Astrocyte of the hippocampus (primary cell): ENCODE measurements at regions not wholly inside any gene's neighbourhood (a gene's known extent, or its start where the extent isn't known, plus 50 kb on each side); places are given as distances from the start of the nearest gene placed in this dataset.
"Not testable (repeated sequence)": the region's sequence is repeated elsewhere in the genome, so short reads cannot be mapped to it uniquely, and the experiment has no call there.

Source experiments
- DNase-seq: peaks from one replicate; pipeline ENCODE4 v3.0.0; 2011; ENCODE audit warnings: low read depth, low spot score

DNA sequence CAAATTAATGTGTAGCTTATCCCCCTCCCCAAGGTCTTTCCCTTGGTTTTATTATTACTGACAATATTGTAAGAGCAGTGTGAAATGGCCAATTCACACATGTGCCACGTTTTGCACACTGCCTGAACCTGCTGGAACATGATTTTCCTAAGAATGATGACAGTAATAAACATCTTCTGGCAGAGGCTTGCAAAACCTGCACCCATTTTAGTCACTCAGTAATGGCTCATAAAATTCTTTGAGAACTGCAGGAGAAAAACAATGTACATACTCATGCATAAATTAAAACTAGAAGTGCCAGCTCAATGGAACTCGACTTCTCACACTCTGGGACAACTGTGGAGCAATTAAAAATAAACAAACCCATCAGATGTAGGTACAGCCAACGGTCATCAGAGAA, 96.8 kb upstream of the POMZP3 start:
- not testable (repeated sequence) for DNase-seq

DNA sequence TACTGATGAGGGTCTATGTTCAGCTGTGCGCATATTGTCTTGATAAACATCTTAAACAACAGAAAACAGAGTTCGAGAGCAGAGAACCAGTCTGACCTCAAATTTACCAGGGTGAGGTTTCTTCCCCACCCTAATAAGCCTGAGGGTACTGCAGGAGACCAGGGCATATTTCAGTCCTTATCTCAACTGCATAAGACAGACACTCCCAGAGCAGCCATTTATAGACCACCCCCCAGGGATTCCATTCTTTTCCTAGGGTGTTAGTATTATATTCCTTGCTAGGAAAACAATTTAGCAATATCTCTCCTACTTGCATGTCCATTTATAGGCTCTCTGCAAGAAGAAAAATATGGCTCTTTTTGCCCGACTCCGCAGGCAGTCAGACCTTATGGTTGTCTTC, 89.5 kb upstream of the POMZP3 start:
- not testable (repeated sequence) for DNase-seq

DNA sequence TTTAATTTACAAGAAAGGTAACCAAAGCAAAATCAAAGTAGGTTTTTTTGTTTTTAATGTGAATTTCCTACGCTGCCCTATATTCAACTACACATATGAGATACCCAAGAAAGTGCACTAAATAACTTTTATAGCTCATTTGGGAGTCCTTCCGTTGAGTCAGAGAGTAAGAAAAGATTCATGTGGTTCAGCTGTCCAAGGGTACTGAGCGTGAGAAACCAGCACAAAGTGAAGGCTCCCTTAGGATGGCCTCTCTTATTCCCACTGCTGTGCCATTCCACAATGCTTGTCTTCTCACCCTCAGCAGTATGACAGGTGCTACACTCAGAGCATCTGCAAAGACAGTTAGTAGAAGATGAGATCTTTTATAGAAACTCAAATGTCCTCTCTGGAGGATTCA, 85.8 kb upstream of the POMZP3 start:
- not testable (repeated sequence) for DNase-seq

DNA sequence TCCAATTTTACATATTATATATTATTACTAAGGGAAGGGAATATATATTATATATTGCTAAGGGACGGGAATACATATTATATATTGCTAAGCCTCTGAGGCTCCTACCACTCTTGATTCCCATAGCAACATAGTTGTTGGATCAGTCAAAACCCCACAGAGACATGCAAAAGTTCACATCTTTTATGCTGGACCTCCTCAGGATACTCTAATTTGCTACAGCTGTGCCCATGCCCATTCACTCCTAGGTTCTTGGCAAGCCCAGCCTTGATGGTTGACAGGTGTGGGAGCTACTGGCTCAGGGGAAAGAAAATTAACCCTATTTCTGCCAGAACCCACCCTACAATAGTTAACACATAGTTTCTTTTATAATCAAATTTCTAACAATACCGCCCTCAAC, 84.6 kb upstream of the POMZP3 start:
- DNase-seq, result not testable (repeated sequence)

DNA sequence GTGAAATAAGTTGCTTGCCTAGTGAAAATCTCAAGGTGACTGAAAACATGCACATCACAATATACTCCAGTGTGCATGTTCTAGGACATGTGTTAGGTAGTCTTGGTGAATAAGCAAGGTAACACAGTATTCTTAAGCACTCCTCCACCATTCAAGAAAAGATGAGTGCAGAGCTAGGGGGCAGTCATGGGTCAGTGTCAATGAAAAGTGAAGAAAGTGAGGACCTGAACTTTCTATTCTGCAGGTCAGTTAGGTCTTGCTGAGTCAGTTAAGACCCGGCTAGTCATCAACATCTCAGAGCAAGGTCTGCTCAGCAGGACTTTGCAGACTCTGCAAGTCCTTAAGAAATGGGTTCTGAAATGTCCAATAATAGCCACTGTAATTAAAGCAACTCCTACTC, 82.6 kb upstream of the POMZP3 start:
- not testable (repeated sequence) for DNase-seq

DNA sequence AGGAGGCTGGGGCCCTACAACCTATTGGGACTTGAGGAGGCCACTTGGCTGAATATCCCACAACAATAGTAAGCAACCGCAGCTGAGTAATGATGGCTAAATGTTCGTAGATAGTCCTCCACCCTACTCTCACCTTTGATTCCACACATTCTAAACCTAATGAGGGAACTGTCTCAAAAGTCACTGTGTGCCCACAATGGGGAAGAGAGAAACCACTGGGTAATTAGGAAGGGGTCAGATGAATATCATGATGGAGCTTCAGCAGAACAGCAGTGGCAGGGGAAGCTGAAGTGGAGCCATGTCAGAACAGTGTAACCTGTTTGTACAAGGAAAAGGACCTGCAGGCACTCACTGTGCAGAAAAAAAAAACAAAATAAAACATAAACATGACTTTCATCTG, 81.4 kb upstream of the POMZP3 start:
- not testable (repeated sequence) for DNase-seq

DNA sequence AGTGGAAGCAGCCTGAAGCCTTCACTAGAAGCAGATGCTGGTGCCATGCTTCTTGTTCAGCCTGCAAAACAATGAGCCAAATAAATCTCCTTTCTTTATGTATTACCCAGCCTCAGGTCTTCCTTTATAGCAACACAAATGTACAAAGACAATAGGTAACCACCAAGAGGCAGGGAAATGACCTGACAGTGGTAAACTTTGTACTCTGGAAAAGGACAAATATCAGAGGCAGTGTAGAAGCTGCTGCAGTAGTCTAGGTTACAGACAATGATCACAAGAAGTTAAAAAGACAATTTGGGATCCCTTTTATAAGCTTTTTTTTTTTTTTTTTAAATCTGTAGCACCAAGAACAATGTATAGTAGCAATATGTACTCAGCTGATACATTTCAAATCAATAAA, 76.7 kb upstream of the POMZP3 start:
- not testable (repeated sequence) for DNase-seq

DNA sequence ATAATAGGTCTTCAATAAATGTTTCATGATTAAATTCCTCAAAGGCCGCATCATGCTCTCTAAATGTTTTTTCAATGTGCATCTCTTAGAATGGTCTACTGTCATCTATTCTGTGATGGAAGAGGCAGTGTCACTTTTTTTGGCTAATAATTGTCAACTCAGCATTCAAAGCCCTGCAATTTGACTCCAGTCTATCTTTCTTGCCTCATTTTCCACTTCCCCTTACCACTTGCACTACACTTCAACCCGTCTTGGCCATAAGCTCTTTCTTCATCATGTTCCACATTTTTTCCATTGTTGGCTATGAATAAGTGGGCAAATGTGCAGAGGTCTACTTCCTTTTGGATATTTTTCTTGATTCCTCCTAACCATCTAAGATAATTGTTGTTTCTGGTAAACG, 59.2 kb upstream of the POMZP3 start:
- not testable (repeated sequence) for DNase-seq

DNA sequence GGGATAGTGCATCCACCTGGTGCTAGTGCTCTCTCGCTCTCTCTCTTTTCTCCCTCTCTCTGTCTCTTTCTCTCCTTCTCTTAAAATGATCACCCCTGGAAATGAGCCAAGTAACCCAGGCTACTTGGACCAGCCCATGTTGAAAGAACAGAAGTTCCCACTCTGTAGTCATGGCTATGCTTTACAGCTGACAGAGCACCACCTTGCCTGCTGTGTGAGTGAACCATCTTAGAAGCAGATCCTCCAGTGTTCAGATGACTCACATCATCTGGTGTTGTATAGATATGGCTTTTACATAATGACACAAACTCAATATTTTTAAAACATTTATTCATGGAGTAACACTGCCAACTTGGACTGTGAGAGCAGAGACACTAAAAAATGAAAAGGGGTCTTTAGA, 57.7 kb upstream of the POMZP3 start:
- DNase-seq, result not testable (repeated sequence)

DNA sequence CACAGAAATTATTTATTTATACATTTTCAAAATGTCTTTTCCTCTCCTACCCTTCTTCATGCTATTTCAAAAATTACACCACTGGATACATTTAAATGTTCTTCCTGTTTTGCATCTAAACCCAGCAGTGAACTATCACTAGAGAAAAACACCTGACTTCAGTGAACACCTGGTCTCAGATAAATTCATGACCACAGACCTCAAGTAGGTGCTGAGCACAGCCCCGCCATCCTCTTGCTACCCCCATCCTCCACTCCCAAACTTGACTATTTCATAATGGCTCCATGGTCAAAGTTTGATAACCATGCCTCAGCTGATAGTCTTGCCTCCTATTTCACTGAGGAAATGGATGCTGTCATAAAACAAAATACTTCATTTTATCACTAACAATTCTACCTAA, 56.6 kb upstream of the POMZP3 start:
- not testable (repeated sequence) for DNase-seq

DNA sequence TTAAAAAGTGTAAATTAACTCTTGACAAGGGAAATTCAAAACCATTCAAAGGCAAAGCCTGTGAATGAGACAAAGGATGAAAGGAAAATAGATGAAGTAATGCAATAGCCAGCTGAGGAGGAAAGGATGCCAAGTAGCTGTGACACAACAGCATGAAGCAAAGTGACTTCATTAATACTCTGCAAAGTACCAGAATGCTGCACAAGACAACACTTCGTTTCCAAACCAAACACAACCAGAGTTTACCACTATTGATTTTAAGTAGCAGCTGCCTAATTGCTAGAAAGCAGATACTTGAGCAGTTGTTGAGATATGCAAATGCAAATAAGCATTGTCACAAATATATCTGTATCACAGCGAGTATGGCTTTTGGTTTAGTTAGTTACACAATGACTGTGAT, 54.7 kb upstream of the POMZP3 start:
- peak; percentile 18 for DNase-seq

DNA sequence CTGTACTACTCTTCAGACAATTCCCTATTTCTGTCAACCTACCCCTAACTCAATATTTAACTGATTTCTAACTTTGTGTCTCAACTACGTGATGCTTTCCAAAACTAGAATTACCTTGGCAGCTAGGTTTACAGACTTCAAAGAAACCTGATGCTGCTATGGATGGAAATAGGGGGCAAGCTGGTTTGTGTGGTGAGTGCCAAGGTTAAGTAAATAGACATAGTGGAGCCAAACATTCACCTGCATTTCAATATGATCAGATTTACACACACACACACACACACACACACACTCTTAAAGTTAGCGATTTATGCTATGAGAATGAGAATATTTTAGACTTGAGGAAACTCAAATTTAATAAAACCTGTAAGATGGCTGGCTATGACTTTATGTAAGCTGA, 52.1 kb upstream of the POMZP3 start:
- DNase-seq, result not testable (repeated sequence)

DNA sequence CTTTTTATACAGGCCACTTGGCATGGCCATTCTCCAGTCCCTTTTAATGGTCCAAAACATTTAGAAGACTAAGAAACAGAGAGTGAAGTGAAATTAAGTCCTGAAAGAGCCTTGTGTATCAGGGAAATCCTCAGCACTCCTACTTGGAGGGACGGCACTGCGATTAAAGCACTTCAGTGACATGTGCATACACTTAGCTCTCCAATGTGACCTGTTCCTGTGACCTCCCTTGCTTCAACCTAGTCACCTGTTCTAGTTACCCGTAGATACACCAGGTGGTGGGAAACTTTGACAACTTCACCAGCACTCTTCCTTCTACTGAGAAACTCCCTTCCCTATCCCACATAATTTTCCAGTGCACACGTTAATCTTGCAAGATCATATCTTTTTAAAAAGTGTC, 51.4 kb upstream of the POMZP3 start:
- not testable (repeated sequence) for DNase-seq

DNA sequence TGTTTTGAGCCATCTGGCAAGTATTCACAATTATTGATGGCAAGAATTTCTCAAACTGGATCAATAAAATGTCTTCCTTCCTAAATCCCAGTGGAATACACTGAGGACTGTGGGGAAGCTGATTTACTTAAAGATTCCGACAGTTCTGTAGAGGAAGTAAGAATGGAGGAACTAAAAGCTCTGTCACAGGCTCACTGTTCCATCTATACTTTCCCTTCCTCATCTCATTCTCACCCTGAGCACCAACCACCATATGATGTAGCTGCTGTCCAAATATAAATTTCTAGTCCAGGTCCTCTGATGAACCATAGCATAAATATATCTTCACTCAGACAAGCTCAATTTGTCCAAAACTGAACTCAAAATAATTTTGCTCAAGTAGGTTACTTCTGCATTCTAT, 49.8 kb upstream of the POMZP3 start:
- not testable (repeated sequence) for DNase-seq
